ENCODE measurements at regions not wholly inside any gene's neighbourhood (a gene's known extent, or its start where the extent isn't known, plus 50 kb on each side); places are given as distances from the start of the nearest gene placed in this dataset.

DNA sequence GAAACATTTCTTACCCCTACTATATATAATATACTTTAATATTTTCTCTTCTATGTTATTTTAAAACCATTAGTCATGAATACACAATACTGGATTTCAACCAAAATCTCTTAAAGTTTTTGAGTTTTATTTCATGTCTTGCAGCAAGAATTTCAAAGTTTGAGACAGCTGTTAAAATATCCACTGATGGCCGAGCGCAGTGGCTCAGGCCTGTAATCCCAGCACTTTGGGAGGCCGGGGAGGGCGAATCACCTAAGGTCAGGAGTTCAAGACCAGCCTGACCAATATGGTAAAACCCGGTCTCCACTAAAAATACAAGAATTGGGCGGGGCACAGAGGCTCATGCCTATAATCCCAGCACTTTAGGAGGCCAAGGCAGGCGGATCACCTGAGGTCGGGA is 59.7 kb upstream of the DAPK1 start:
- TF ChIP-seq CTCF (conservative IDR thresholded peaks at IDR 0.05) = no peak
- no peak for TF ChIP-seq EZH2 (IDR thresholded peaks at IDR 0.05; ENCODE audit: low read depth)
